ENCODE measurements at regions not wholly inside any gene's neighbourhood (a gene's known extent, or its start where the extent isn't known, plus 50 kb on each side); places are given as distances from the start of the nearest gene placed in this dataset.

DNA sequence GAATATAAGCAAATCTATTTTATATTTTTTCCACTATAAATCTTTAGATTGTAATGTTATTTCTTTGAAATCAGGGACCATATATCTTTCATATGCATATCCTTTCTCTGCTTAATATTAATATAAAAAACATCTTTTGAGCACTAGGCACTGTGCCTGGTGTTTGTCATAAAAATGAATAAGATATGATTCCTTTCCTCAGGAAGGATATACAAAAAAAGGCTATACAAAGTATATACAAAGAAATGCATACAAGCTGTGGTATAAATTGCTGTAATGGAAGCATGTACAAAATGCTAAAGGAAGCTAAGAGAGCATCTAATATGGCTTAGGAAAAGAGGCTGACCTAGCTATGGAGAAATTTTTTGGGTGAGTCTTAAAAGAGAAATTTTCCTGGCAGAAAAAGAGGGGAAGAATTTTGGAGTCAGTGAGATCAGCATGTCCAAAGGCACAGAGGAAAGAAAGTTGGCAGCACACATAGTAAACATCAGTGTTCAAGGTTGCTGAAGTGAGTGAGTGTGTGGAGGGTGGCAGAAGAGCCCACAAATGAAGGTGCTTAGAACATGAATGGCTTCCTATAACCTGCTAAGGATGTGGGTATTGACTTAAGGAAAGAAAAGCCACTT, 500.0 kb downstream of the SPRY1 start:
- no peak for DNase-seq

DNA sequence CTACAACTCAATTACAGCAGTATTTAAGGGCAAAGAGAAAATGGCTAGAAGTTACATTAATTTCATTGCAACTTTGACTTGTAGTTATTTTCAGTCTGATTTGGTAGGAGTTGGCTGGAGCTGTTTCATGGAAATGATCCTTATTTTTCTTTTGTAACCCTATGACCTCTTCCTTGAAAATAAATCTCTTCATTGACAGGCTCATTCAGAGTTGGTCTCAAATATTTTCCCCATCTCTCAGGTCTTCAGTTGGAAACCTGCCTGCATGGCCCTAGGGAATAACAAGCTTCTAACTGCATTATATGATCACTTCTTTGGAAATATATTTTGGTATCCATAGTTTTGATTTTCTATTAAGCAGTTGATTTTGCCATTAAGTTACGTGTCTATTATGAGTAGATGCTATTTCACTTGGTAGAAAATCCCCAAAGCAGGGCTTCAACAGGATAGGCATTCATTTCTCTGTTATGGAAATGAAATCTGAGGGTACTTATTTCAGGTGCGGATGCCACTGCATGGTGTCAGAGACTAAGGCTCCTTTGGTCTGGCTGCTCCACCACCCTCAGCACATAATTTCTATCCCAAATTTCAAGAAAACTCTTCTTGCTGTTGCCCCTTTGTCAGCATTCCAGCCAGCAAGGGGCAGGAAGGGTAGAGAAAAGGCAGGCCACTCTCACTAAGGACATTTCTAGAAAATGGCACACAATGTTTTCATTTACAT, 502.5 kb downstream of the SPRY1 start:
- DNase-seq = no peak

DNA sequence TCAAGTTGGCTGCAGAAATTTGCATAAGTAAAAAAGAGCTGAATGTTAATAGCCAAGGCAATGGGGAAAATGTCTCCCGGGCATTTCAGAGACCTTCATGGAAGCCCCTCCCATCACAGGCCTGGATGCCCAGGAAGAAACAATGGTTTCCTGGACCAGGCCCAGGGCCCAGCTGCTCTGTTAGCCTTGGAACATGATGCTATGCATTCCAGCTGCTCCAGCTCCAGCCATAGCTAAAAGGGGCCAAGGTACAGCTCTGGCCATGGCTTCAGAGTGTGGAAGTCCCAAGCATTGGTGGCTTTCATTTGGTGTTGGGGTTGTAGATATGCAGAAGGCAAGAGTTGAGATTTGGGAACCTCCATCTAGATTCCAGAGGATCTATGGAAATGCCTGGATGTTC, 508.3 kb downstream of the SPRY1 start:
- DNase-seq = no peak

DNA sequence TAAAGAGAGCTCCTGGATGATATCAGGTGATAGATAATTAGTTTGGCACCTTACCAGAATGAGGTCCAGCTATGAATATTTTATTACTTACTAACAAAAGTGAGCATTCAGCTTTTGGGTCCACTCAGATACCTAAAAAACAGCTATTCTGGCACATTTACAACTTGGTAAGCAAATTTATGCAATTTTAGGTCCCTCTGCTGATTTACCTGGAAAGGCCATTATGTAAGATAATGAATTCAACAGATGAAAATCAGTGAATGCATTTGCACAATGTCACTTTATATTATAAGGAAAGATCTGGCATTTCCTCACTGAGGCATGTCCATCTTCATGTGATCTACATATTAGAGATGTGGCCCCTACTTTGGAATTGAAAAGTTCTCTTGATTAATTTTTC, 517.0 kb downstream of the SPRY1 start:
- DNase-seq = no peak

DNA sequence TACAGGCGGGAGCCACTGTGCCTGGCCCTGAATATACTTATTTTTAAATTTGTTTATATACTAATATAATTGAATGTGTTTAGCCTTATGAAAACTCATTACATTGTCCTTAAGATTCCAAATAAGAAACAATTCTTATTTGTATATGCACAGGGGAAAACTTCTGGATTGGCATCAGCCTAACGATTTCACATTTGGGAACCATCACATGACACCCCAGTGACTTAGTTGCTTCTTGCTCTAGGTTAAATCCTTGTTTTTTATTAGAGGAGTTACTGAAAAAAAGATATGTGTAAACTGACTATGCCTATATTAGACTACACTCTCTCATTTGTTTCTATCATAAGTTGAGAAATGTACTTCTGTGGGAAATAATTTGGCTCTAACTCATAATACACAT, 520.2 kb downstream of the SPRY1 start:
- DNase-seq = no peak

DNA sequence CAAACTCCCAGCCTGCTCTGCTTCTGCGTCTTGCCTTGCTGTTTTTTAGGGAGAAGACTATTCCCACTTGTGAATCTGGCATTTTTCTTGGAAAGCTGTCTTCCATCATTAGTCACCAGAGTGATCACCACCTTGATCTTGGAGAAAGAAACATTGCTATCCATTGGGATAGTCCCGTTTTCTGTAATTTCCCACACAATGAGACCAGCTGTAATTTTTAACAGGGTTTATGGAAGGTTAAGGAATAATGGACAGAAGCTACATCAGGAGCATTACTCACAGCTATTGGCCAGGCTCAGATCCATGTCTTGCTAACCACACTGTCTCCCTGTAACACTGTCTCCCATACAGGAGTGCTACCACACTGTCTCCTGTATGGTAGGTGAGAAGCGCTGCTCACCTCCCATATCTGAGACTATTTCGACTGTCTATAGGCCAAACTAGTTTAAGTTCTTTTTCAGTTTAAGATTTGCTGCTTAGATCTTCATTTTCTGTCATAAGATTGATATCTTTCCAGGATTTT, 523.0 kb downstream of the SPRY1 start:
- no peak for DNase-seq

DNA sequence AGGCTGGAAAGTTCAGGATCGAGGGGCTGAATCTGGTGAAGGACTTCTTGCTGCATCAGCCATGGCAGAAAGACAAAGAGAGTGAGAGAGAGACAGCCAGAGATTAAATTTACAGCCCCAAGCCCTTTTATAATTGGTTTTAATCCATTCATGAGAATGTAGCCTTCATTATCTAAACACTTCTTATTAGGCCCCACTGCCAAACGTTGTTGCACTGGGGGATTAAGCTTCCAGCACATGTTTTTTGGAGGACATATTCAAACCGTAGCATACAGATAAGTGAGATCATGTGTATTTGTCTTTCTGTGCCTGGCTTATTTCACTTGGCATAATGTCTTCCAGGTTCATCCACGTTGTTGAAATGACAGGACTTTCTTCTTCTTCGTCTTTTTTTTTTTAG, 524.7 kb downstream of the SPRY1 start:
- no peak for DNase-seq

DNA sequence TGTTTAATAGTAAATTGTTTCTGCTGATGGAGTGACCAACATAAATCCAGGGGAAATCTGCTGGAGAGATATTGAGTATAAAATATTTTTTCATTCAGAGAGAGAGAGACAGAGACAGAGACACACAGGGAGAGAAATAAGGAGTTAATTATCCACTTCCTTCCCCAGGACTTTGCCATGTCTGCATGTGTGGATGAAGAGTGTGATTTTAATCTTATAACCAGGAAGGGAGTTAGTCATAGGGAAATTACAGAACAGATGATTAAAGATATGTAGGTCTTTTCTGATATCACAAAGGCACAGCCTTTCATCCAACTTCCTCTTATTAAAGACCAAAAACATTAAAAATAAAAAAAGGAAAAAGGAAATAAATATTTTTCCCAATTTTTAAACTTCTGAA, 526.3 kb downstream of the SPRY1 start:
- DNase-seq = no peak

DNA sequence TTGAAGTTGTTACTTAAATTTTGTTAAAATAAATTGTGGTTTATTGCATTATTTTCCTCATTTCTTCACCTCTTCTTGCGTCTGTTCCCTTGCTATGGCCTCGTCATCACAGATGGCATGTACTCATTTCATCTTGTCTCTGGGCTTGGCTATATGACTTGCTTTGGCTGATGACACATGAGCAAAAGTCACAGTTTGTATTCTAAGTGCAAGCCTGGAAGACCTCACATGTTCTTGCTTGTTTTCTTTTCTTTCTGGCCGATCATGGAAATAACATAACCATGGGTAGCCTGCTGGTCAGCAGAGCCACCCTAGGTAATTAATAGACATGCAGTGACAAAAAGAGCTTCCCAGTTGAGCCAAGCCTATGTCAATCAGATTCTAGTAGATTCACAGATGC, 527.9 kb downstream of the SPRY1 start:
- DNase-seq = no peak

DNA sequence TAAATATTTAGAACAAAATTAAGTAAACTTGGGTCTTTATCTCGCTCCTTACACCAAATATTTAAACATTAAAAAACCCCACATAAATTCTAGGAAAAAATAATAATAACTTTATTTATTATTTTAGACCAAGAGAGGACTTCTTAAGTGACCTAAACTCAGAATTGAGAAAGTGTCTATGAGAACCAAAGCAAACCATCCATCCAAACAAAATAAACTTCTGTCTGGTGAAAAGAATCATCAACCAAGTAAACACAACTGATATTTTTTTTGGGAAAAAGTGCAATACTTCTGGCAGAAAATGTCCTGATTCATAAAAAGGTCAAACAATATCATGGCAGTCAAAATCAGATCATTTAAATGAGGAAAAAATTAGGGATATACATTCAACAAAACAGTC, 533.0 kb downstream of the SPRY1 start:
- no peak for DNase-seq

DNA sequence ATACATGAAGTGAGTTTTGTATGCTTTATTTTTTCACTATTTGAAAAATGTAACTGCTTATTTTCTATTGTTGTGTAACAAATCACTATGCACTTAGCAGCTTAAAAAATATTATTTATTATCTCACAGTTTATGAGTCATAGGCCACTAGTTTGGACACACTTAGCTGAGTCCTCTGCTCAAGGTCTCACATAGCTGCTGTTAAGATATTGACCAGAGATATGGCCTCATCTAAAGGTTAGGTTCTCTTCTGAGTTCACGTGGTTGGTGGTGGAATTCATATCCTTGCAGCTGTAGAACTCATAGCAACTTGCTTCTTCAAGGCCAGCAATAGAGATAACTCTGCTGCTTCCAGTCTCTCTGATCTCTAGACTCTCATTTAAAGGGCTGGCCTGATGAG, 534.4 kb downstream of the SPRY1 start:
- no peak for DNase-seq

DNA sequence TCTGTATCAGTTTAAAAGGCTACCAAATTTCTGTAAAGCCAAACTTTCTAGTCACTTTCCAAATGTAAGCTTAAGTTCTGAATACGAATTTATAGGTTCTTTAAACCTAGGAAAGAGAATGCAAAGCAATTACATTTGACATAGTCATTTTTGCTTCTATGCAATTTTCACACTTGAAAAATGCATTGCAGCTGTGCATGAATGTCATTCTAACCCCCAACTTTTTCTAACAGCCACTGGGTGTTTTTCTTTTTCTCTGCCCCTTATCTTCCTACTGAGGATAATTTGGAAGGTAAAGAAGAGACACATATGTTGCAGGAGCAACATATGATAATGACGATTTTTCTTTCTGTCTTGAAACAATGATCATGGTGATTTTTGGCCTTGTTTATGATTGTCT, 537.5 kb downstream of the SPRY1 start:
- no peak for DNase-seq

DNA sequence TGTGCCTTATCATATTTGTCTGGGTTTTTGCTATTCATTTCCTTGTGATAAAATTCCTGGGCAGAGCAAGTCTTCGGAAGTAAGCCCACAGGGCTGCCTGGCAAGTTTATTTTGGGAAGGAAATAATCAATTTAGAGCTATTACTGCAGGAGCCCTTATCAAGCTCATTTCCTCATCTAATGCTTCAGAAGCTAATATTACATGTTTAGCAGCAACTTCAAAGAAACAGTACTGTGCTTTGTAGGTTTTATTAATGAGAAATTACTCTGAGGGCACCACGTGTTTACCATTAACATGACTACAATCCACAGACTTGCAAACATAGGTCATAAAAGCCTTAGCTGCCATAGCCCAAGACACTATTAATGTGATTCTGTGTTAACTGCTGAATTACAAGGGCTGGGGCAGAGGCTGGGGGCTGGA, 540.0 kb downstream of the SPRY1 start:
- no peak for DNase-seq

DNA sequence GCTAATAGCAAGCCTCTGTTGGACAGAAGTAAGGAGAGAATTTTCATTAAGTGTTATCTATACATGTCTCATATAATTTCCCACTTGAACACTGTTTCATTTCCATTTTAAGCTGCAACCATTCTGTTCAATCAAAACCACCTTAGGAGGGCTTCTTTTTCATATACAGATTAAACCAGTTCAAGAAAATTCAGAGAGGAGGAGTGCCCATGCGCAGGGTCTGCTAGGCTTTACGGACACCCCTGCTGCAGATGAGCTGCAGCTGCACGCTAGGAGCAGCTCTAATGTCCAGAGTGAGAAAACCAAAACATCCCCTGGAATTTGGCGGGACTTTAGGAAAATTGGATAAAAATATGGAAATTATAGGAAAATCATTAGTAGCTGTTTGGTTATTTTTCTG, 541.0 kb downstream of the SPRY1 start:
- DNase-seq = no peak

DNA sequence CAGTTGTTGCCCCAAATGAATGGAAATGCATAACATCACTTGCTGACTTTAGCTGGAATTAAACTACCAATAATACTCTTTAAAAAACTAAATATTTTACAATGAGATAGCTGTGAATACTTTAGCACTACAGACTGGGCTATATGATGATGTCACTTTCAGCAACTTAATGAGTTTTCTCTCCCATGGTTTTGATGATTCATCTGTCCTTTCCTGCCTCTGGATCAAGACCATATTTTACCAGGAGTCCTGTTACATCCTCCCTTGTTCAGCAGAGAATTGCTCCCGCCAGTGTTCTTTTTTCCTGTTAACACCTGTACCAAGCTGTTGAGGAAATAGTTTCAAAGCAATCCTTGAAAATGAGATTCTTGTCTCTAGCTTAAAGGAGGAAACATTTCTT, 543.0 kb downstream of the SPRY1 start:
- no peak for DNase-seq

DNA sequence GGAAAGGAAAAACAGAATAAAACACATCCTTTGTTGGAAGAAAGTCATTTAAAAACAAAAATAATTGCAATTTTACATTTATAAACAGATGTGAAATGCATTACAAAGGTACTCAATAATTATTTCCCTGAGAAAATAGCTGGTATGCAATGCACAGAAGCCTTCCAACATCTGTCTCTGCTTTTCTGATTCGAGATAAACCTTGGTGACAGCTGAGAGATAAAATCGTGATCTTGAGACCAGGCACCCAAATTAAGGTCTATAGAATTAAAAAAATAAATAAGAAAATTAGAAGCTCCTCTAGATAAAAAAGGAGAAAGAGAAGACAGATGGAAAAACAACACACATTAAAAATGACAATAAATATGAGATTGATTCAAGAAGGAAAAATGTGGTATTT, 544.0 kb downstream of the SPRY1 start:
- no peak for DNase-seq

DNA sequence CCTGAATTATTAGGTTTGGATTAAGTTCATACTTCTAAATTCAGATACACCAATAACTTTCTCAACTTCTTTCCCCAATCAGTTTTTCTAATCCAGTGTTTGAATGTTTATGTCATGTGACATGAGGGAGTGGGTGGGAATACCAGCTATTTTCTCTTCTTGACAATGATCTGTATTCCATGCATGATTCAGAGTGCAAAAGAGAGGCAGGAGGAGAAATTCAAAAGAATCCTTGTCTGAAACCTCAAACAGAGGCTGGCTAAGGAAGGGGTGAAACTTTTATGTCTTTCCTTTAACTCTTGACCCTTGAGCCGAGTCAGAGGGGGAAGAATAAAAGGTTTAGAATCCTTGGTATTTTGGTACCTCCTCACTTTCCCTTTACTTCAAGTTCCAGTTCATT, 544.7 kb downstream of the SPRY1 start:
- DNase-seq = no peak

DNA sequence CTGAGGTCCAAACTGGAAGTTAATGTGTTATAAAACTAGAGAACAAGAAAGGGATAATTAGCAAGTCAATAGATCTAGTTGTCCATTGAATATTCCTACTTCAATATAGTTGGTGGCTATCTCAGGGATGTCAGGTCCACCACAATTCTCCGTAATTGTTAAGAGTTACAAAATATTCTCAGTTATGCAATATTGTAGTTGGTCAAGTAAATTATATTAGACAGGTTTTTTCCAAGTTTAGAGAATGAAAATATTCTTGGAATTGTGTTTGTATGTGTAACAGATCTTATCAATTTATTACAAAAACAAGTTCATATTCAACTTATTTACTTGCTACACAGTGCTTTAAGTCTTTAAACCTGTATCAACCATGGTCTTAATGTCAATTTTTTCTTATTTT, 547.4 kb downstream of the SPRY1 start:
- DNase-seq = no peak

DNA sequence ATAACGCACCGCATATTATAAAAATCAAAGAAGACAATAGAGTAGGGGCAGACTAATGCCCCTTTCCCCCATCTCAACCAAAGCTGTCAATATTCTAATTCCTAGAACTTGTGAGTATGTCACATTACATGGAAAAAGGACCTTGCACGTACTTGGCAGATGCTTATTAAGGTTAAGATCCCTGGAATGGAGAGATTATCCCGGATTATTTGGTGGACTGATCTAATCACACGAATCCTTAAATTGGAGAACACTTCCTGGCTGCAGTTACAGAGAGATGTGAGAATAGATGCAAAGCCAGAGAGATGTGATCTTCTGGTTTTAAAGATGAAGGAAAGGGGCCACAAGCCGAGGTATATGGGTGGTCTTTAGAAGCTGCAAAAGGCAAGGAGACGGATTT, 548.7 kb downstream of the SPRY1 start:
- DNase-seq = no peak

DNA sequence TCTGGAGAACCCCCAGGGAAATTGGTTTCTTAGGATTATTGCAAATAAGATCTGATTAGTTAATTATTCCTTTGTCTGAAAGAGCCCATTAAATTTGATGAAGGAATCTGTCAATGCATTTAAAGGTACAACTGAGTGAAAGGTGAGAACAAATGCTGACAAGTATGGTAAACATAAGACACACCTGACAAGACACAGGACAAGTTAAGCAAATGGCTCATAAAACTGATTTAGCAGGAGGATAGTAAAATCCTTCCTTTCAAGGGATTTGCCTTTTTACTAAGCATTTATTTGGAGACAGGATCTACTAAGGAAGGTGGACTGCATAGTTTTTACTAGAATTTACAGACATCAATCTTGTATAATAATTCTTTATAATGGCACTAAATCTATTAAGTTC, 553.9 kb downstream of the SPRY1 start:
- no peak for DNase-seq

DNA sequence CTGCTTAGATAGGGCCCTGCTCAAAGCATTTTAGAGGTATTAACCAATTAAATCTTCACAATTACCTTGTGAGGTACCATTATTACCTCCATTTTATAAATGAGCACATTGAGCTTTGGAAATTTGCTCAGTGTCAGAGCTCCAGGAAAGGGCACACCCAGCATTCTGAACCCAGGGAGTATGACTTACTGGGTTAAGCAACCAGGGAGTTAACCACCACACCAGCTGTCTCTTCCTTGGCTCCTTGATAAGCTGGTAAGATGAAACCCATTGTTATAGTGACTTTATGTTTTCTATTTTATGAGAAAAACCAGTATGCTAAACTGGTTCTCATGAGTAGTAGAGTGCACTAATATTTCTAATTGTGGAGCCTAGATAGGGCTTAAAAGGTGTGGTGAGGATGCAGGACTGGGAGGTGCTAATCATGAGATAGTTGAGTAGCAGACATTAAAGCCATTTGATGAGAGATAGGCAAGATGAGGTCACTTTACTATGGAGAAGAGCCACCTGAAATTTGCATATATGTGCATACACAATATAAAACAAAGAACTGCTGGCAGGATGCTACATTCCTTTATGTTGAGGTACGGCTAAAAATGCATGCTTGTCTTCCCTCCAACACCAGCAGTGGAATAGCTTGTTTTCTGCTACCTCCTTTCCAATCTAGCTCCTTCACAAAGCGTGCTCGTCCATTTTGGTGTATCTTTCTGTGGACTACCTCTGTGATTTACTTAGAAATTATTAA, 556.1 kb downstream of the SPRY1 start:
- DNase-seq = no peak

DNA sequence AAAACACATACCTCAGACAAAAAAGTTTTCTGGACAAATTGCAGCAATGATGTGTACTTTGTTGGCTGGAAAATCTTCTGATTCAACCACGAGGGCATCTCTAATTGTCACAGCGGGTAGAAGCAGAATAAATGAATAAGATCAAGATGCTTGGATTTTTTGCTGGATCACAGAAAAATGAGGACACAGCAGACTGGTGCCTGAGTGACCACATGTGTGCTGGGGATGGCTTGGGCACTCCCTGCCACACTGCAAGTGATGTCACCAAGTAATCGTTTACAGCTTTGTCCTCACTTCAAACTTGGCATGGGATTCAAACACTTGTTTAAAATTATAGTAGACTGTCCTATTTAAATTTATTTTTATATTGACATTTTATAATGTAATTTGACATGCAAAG, 557.0 kb downstream of the SPRY1 start:
- no peak for DNase-seq

DNA sequence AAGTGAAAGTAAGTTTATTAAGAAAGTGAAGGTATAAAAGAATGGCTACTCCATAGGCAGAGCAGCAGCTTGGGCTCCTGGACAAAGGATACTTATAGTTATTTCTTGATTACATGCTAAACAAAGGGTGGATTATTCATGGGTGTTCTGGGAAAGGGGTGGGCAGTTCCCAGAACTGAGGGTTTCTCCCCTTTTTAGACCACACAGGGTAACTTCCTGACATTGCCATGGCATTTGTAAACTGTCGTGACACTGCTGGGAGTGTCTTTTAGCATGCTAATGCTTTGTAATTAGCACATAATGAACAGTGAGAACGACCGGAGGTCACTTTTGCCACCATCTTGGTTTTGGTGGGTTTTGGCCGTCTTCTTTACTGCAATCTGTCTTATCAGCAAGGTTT, 557.6 kb downstream of the SPRY1 start:
- no peak for DNase-seq

DNA sequence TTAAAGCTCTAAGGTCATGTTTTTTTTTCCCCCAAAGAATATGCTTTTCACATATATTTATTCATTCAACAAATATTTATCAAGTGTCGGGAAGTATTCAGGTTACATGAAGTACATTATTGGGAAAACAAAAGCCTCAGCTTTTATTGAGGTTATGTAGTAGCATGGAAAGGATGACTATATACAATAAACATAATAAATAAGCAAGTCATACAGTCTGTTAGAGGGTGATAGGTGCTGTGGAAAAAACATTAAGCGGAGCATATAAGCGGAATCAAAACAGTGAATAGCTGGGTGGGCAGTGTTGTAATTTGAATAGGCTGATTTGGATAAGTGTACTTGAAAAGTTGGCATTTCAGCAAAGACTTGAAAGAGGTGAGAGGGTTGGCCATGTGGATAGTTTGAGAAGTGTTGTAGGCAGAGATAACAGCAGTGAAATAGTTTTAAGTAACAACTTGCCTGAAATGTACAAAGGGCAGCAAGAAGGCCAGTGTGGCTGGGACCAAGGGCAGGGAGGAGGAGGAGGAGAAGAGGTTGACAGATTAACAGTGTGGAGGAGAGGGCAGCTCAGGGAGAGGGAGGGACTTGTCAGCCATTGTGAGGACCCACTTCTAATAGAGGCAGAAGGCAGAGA, 558.7 kb downstream of the SPRY1 start:
- DNase-seq = no peak

All from RPMI8226 (cell line).